GM12878 (cell line): ENCODE measurements at regions not wholly inside any gene's neighbourhood (a gene's known extent, or its start where the extent isn't known, plus 50 kb on each side); places are given as distances from the start of the nearest gene placed in this dataset.

Experiments used
- ATAC-seq: fragments of 200-7000 bp; cut with Tn5 transposase; 3 replicates; pipeline ENCODE4 v1.9.1; 2020; ENCODE audit warnings: mild to moderate bottlenecking, moderate library complexity
- BruUV-seq: library from RNA; stranded (reverse); fragments of 400-500 nt; replicated peaks from 2 replicates; lab custom pipeline; 2021; lab: Mats Ljungman, UMichigan
- CTCF ChIA-PET: fragments of 300-600 bp; sonication (Branson Sonifier 250); formaldehyde crosslinking; extraction: SDS; loops from one replicate; lab custom pipeline; 2021; ENCODE audit warnings: inconsistent platforms; lab: Yijun Ruan, JAX
- POLR2A ChIA-PET: fragments of 350-600 bp; formaldehyde crosslinking; extraction: SDS; loops from one replicate; lab custom pipeline; 2021; ENCODE audit warnings: inconsistent platforms; lab: Charles Lee
- RAD21 ChIA-PET: fragments of 300-600 bp; sonication (Branson Sonifier 250); formaldehyde crosslinking; loops from one replicate; lab custom pipeline; 2023; ENCODE audit warnings: antibody characterized with exemption; ENCODE audit not compliant: unreplicated experiment; lab: Charles Lee
- SMC1A ChIA-PET: fragments of 300-600 bp; sonication (Branson Sonifier 250); formaldehyde crosslinking; loops from one replicate; lab custom pipeline; 2023; ENCODE audit not compliant: unreplicated experiment, uncharacterized antibody; lab: Charles Lee
- DNase-seq: peaks from one replicate; pipeline ENCODE4 v3.0.0-alpha.2; 2011; ENCODE audit warnings: low read depth, low spot score
- FAIRE-seq: peaks from 3 replicates; lab custom pipeline; 2011; peaks lifted over from hg19 to GRCh38; lab: Jason Lieb, UNC
- H2AFZ ChIP-seq: 2 replicates; pipeline ENCODE4 v1.6.0; 2011; ENCODE audit warnings: low read depth, low read length, control low read depth; ENCODE audit not compliant: control insufficient read depth
- H3K27ac ChIP-seq: 2 replicates; pipeline ENCODE4 v1.5.1; 2011; ENCODE audit warnings: control low read depth; ENCODE audit not compliant: control insufficient read depth, insufficient read depth
- H3K27me3 ChIP-seq, 2 experiments: replicated peaks in 1 of 2; 2 replicates each; pipeline versions ENCODE4 v1.6.0 to v1.6.1; 2011; ENCODE audit warnings: low read length in 1 of 2; ENCODE audit not compliant: control insufficient read depth in 2 of 2, insufficient read depth in 2 of 2
- H3K36me3 ChIP-seq, 2 experiments: 2 replicates each; pipeline ENCODE4 v1.5.1; 2011; ENCODE audit warnings: low read length in 1 of 2; ENCODE audit not compliant: control insufficient read depth in 2 of 2, insufficient read depth in 2 of 2
- H3K4me1 ChIP-seq: 2 replicates; pipeline ENCODE4 v1.6.1; 2011; ENCODE audit warnings: mild to moderate bottlenecking, low read length, moderate library complexity, mixed read lengths; ENCODE audit not compliant: control insufficient read depth, insufficient read depth
- H3K4me2 ChIP-seq: 2 replicates; pipeline ENCODE4 v1.6.0; 2011; ENCODE audit warnings: control low read depth; ENCODE audit not compliant: control insufficient read depth, insufficient read depth
- H3K4me3 ChIP-seq: fragments of 200-600 bp; sonication (generic); 2 replicates; pipeline ENCODE4 v1.5.1; 2016
- H3K79me2 ChIP-seq: 2 replicates; pipeline ENCODE4 v1.6.0; 2011; ENCODE audit warnings: low read length; ENCODE audit not compliant: control insufficient read depth, insufficient read depth
- H3K9ac ChIP-seq: 2 replicates; pipeline ENCODE4 v1.8.0; 2011; ENCODE audit warnings: low read length, control low read depth, mixed read lengths; ENCODE audit not compliant: control insufficient read depth, insufficient read depth
- H3K9me3 ChIP-seq: replicated peaks from 3 replicates; pipeline ENCODE4 v1.5.1; 2011; ENCODE audit warnings: mild to moderate bottlenecking, low read length; ENCODE audit not compliant: control insufficient read depth, insufficient read depth
- H4K20me1 ChIP-seq: 2 replicates; pipeline ENCODE4 v1.6.0; 2011; ENCODE audit not compliant: control insufficient read depth, insufficient read depth
- BRCA1 ChIP-seq: IDR thresholded peaks from 2 replicates; pipeline ENCODE4 v1.6.1; 2011; ENCODE audit warnings: low read depth, low read length, improper control_type of control experiment
- CREM ChIP-seq: IDR thresholded peaks from 2 replicates; pipeline ENCODE4 v1.6.1; 2014; ENCODE audit warnings: antibody characterized with exemption, low read depth
- CTCF ChIP-seq, 3 experiments: IDR thresholded peaks in 2 of 3; conservative IDR thresholded peaks in 1 of 3; 2 replicates each; pipeline ENCODE4 v1.5.1; 2011; ENCODE audit warnings: low read depth in 3 of 3, low read length in 3 of 3, mild to moderate bottlenecking in 3 of 3, control low read depth in 2 of 3, moderate library complexity in 2 of 3, inconsistent platforms in 1 of 3, mixed read lengths in 1 of 3; ENCODE audit not compliant: control insufficient read depth in 2 of 3, insufficient read depth in 1 of 3; ENCODE audit errors: extremely low read depth in 1 of 3
- EP300 ChIP-seq, 2 experiments: fragments of 150-350 bp in 1 of 2; IDR thresholded peaks; 2 replicates each; pipeline ENCODE4 v1.6.1; 2011 to 2012; ENCODE audit warnings: low read depth in 2 of 2, low read length in 2 of 2, borderline replicate concordance in 1 of 2, improper control_type of control experiment in 1 of 2, inconsistent platforms in 1 of 2; ENCODE audit not compliant: control insufficient read depth in 1 of 2
- GABPA ChIP-seq: IDR thresholded peaks from 2 replicates; pipeline ENCODE4 v1.6.1; 2014; ENCODE audit warnings: antibody characterized with exemption, low read depth, mild to moderate bottlenecking, inconsistent platforms
- JUNB ChIP-seq: IDR thresholded peaks from 2 replicates; pipeline ENCODE4 v1.6.1; 2016; ENCODE audit warnings: antibody characterized with exemption, mild to moderate bottlenecking
- MYB ChIP-seq: fragments of 150-350 bp; IDR thresholded peaks from 2 replicates; pipeline ENCODE4 v1.6.1; 2014; ENCODE audit warnings: mild to moderate bottlenecking, low read depth, low read length, borderline replicate concordance
- NRF1 ChIP-seq: conservative IDR thresholded peaks from 2 replicates; pipeline ENCODE4 v1.6.1; 2011; ENCODE audit warnings: mild to moderate bottlenecking, low read depth, low read length, improper control_type of control experiment
- POLR2AphosphoS5 ChIP-seq: IDR thresholded peaks from 2 replicates; pipeline ENCODE4 v1.6.1; 2011; ENCODE audit warnings: mild to moderate bottlenecking, low read length, inconsistent platforms
- TCF3 ChIP-seq: IDR thresholded peaks from 2 replicates; pipeline ENCODE4 v1.6.1; 2012; ENCODE audit warnings: low read depth, mild to moderate bottlenecking, low read length, borderline replicate concordance; ENCODE audit not compliant: insufficient read depth
- ZNF274 ChIP-seq: IDR thresholded peaks from one replicate; pipeline ENCODE4 v1.8.0; 2011; ENCODE audit not compliant: insufficient read length, insufficient read depth
- WGBS: methylation state at CpG from one replicate; pipeline ENCODE4 v1.1.6; 2016; ENCODE audit warnings: low lambda C conversion rate; ENCODE audit not compliant: insufficient replicate concordance, insufficient coverage; ENCODE audit errors: missing lambda C conversion rate; 5-methylcytosine and 5-hydroxymethylcytosine counted together
- in situ Hi-C: fragments of 300-500 bp; cut with MboI; formaldehyde crosslinking; loops from 9 replicates; pipeline ENCODE4 v1.14.3; 2018; ENCODE audit warnings: mixed read lengths
- intact Hi-C: fragments of 100-400 bp; cut with micrococcal nuclease; formaldehyde crosslinking; loops from one replicate; pipeline ENCODE4 v1.14.2; 2022; ENCODE audit not compliant: unreplicated experiment
- TF ChIP-seq, protein P1 (sequence below): IDR thresholded peaks from 2 replicates; pipeline ENCODE4 v1.6.1; 2012; ENCODE audit warnings: low read depth, low read length, improper control_type of control experiment
- TF ChIP-seq, protein P2 (sequence below): IDR thresholded peaks from 2 replicates; pipeline ENCODE4 v1.6.1; 2012; ENCODE audit warnings: improper control_type of control experiment, low read depth, low read length; ENCODE audit not compliant: insufficient replicate concordance
- TF ChIP-seq, protein P3 (sequence below): fragments of 450-650 bp; IDR thresholded peaks from 2 replicates; pipeline ENCODE4 v1.6.1; 2018; ENCODE audit warnings: borderline replicate concordance, mild to moderate bottlenecking; ENCODE audit not compliant: partially characterized antibody

DNA sequence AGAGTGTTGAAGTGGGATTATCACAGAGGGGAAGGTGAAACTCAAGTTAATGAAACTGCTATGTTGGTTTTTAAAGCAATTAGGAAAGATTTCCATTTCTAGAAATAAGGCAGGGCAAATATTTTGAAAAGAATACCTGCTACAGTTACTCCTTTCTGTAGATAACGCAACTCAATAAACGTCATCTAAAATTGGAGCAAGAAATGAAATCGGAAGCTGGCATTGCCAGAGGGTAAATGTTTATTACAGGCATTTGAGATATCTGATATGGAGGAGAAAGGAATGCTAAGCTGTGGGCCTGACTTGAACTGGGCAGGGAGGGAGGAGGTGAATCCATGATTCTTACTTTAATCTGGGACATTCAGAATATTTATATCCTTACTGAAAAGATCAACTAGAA, 217.0 kb upstream of the ADARB2 start:
- in situ Hi-C loops: no loop called here
- H3K4me2 ChIP-seq: no peak overlapping the region
- CTCF ChIA-PET: interaction anchor here (1.0 kb wide), 1 partner anchor 14 kb away, joined by 3 read pairs; no protein-coding TSS in a partner anchor

More for the DNA sequence above, 217.0 kb upstream of the ADARB2 start:
- Histone ChIP-seq H4K20me1 (no peaks in the 10 kb centered on the region), H3K4me1 (no peaks in the 10 kb centered on the region), H3K9me3 (no peaks in the 10 kb centered on the region), H2AFZ (no peak overlapping the region), H3K27ac (no peak overlapping the region), H3K79me2 (no peaks in the 10 kb centered on the region), H3K36me3 (no peaks in the 10 kb centered on the region), H3K4me3 (no peak overlapping the region), H3K27me3 (no peaks in the 10 kb centered on the region), H3K9ac (no peak overlapping the region)
- SMC1A ChIA-PET: no interaction called here
- TF ChIP-seq POLR2AphosphoS5 (no peak), TCF3 (no peak), MYB (no peak), BRCA1 (no peak), ZNF274 (no peak), NRF1 (no peak), EP300 (IDR thresholded peaks at IDR 0.05; ENCODE audit: borderline replicate concordance in 1 of 2, control insufficient read depth in 1 of 2, low read depth in 2 of 2, low read length in 2 of 2) (no peak), JUNB (no peak), CREM (no peak), CTCF (IDR thresholded peaks at IDR 0.05 in 2 of 3, conservative IDR thresholded peaks at IDR 0.05 in 1 of 3; ENCODE audit: control insufficient read depth in 2 of 3, extremely low read depth in 1 of 3, insufficient read depth in 1 of 3, low read depth in 3 of 3, low read length in 3 of 3) (no peak), GABPA (no peak)
- TF ChIP-seq, protein P1, sequence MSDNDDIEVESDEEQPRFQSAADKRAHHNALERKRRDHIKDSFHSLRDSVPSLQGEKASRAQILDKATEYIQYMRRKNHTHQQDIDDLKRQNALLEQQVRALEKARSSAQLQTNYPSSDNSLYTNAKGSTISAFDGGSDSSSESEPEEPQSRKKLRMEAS: no peak
- TF ChIP-seq, protein P2, sequence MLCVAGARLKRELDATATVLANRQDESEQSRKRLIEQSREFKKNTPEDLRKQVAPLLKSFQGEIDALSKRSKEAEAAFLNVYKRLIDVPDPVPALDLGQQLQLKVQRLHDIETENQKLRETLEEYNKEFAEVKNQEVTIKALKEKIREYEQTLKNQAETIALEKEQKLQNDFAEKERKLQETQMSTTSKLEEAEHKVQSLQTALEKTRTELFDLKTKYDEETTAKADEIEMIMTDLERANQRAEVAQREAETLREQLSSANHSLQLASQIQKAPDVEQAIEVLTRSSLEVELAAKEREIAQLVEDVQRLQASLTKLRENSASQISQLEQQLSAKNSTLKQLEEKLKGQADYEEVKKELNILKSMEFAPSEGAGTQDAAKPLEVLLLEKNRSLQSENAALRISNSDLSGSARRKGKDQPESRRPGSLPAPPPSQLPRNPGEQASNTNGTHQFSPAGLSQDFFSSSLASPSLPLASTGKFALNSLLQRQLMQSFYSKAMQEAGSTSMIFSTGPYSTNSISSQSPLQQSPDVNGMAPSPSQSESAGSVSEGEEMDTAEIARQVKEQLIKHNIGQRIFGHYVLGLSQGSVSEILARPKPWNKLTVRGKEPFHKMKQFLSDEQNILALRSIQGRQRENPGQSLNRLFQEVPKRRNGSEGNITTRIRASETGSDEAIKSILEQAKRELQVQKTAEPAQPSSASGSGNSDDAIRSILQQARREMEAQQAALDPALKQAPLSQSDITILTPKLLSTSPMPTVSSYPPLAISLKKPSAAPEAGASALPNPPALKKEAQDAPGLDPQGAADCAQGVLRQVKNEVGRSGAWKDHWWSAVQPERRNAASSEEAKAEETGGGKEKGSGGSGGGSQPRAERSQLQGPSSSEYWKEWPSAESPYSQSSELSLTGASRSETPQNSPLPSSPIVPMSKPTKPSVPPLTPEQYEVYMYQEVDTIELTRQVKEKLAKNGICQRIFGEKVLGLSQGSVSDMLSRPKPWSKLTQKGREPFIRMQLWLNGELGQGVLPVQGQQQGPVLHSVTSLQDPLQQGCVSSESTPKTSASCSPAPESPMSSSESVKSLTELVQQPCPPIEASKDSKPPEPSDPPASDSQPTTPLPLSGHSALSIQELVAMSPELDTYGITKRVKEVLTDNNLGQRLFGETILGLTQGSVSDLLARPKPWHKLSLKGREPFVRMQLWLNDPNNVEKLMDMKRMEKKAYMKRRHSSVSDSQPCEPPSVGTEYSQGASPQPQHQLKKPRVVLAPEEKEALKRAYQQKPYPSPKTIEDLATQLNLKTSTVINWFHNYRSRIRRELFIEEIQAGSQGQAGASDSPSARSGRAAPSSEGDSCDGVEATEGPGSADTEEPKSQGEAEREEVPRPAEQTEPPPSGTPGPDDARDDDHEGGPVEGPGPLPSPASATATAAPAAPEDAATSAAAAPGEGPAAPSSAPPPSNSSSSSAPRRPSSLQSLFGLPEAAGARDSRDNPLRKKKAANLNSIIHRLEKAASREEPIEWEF: no peak
- TF ChIP-seq, protein P3, sequence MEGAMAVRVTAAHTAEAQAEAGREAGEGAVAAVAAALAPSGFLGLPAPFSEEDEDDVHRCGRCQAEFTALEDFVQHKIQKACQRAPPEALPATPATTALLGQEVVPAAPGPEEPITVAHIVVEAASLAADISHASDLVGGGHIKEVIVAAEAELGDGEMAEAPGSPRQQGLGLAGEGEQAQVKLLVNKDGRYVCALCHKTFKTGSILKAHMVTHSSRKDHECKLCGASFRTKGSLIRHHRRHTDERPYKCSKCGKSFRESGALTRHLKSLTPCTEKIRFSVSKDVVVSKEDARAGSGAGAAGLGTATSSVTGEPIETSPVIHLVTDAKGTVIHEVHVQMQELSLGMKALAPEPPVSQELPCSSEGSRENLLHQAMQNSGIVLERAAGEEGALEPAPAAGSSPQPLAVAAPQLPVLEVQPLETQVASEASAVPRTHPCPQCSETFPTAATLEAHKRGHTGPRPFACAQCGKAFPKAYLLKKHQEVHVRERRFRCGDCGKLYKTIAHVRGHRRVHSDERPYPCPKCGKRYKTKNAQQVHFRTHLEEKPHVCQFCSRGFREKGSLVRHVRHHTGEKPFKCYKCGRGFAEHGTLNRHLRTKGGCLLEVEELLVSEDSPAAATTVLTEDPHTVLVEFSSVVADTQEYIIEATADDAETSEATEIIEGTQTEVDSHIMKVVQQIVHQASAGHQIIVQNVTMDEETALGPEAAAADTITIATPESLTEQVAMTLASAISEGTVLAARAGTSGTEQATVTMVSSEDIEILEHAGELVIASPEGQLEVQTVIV: no peak
- RAD21 ChIA-PET: no interaction called here
- DNase-seq: no peak
- FAIRE-seq: no peak
- no TSS peak for BruUV-seq
- 9% methylated on average over 3 of the region's 3 CpGs for WGBS
- POLR2A ChIA-PET: no interaction called here
- ATAC-seq: no peak
- intact Hi-C loops: no loop called here
